HG02852 (cell line): ENCODE measurements at regions not wholly inside any gene's neighbourhood (a gene's known extent, or its start where the extent isn't known, plus 50 kb on each side); places are given as distances from the start of the nearest gene placed in this dataset.
"Not testable (repeated sequence)": the region's sequence is repeated elsewhere in the genome, so short reads cannot be mapped to it uniquely, and the experiment has no call there.

Experiments
- ATAC-seq: cut with Tn5 transposase; IDR thresholded peaks from one replicate; pipeline ENCODE4 v1.9.1; 2021; ENCODE audit warnings: mild to moderate bottlenecking, moderate library complexity; ENCODE audit not compliant: unreplicated experiment

GRCh38 chr3:152891678-152892077, 56.7 kb downstream of the P2RY1 start:
- ATAC-seq = no peak

GRCh38 chr3:152892446-152892845, 57.5 kb downstream of the P2RY1 start:
- ATAC-seq = no peak

GRCh38 chr3:152893647-152894046, 58.7 kb downstream of the P2RY1 start:
- ATAC-seq = no peak

GRCh38 chr3:152899306-152899705, 64.4 kb downstream of the P2RY1 start:
- ATAC-seq = no peak

GRCh38 chr3:152902141-152902669, 67.3 kb downstream of the P2RY1 start:
- ATAC-seq = no peak

- ATAC-seq = no peak
These were observed 70.7 kb downstream of the P2RY1 start for GRCh38 chr3:152905631-152906030.

- no peak for ATAC-seq
These were observed 74.4 kb downstream of the P2RY1 start for GRCh38 chr3:152909180-152909883.

- ATAC-seq = no peak
These were observed 75.3 kb downstream of the P2RY1 start for GRCh38 chr3:152910211-152910610.

- ATAC-seq = no peak
These were observed 76.0 kb downstream of the P2RY1 start for GRCh38 chr3:152910966-152911365.

- ATAC-seq = not testable (repeated sequence)
These were observed 79.8 kb downstream of the P2RY1 start for GRCh38 chr3:152914743-152915142.

GRCh38 chr3:152915695-152916094, 80.8 kb downstream of the P2RY1 start:
- no peak for ATAC-seq

- ATAC-seq = no peak
These were observed 81.9 kb downstream of the P2RY1 start for GRCh38 chr3:152916753-152917279.

GRCh38 chr3:152921351-152921750, 86.4 kb downstream of the P2RY1 start:
- no peak for ATAC-seq

GRCh38 chr3:152922554-152922953, 87.6 kb downstream of the P2RY1 start:
- ATAC-seq = no peak

- ATAC-seq = no peak
These were observed 92.2 kb downstream of the P2RY1 start for GRCh38 chr3:152927131-152927530.

- ATAC-seq = no peak
These were observed 95.6 kb downstream of the P2RY1 start for GRCh38 chr3:152930516-152930915.

- no peak for ATAC-seq
These were observed 102.3 kb downstream of the P2RY1 start for GRCh38 chr3:152937234-152937633.

- no peak for ATAC-seq
These were observed 104.2 kb downstream of the P2RY1 start for GRCh38 chr3:152938974-152939636.

GRCh38 chr3:152941859-152942258, 106.9 kb downstream of the P2RY1 start:
- ATAC-seq = no peak

- ATAC-seq = no peak
These were observed 107.4 kb downstream of the P2RY1 start for GRCh38 chr3:152942366-152942765.

- no peak for ATAC-seq
These were observed 108.7 kb downstream of the P2RY1 start for GRCh38 chr3:152943645-152944044.

GRCh38 chr3:152944671-152945070, 109.7 kb downstream of the P2RY1 start:
- no peak for ATAC-seq
